Daoy (cell line): ENCODE measurements at regions not wholly inside any gene's neighbourhood (a gene's known extent, or its start where the extent isn't known, plus 50 kb on each side); places are given as distances from the start of the nearest gene placed in this dataset.

ENCODE experiments used
- DNase-seq: peaks from one replicate; pipeline ENCODE4 v3.0.0-alpha.2; 2015; ENCODE audit warnings: low read depth

GRCh38 chr7:153385502-153385901, 626.0 kb downstream of the ACTR3B start:
- DNase-seq, result no peak

- no peak for DNase-seq
Measured at GRCh38 chr7:153386556-153386955, 627.0 kb downstream of the ACTR3B start.

DNA sequence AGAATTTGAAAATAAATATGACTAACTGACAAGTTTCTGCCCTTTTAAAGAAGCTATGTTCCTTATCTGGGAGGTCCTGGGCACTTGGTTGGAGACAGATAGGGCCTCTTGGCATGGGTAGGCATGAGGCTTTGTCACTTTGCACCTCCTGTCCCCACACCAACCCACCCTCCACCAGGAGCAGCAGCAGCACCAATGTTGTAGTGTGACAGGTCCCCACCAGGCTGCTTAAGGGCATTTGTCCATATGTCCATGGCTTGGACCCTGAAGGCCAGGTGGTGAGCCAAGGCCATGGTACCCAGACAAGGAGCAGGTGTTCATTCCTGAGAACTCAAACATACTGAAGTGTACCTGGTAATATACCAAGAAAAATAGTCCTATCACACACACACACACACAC, 629.1 kb downstream of the ACTR3B start:
- DNase-seq, result no peak

- no peak for DNase-seq
Measured at GRCh38 chr7:153389261-153389660, 629.7 kb downstream of the ACTR3B start.

DNA sequence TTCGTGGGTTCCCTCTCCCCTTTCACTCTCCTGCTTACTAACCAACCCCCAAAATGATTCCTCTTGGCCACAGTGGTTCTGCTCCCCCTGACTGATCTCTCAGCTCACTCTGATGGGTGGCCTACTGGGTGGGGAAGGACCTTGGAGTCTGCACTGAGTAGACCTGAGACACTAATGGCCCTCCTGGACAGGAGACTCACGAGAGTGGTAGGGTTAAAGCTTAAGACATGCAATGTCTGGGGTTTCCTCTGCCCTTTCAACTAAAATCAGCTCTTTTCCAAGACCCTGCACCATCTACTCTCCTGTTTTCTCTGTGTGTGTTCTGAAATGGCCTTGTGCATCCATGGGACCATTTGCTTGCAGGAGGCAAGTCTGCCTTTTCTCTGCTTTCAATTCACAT, 631.4 kb downstream of the ACTR3B start:
- no peak for DNase-seq

- DNase-seq, result no peak
Measured at GRCh38 chr7:153392726-153393125, 633.2 kb downstream of the ACTR3B start.

DNA sequence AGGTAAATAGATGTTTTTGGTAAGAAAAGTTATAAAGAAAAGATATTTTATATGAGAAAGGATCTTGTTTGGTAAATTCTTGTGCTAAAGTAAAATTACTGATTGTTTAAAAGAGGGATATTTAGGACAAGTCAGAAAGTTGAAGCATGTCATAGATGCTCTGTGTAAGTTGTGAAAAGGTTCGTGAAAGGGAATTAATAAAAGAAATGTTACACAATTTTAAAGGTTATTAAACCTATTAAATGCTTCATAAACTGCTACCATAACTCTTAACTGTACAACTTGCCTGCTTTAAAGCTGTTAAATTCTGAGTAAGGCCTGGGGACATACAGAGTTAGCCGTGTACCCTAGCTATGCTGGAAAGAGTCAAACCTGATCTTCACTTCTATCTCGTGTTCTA, 634.1 kb downstream of the ACTR3B start:
- no peak for DNase-seq

DNA sequence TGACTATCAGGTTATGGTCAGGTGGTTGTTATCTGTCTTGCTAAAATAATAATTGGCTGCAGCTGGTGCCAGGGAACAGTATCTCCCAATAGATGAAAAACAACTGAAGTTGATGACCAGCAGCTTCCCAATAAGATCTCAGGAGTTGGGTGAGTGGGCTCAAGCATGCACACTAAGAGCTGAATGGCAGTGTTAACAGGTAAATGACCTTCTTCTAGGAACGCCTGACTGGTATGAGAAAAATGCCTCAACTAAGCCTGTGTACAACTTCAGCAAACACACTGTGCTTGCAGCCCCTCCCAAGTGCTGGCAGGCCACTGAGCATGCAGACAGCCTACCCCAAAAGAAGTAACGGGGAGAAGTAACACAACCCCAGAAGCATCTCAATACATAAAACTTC, 636.9 kb downstream of the ACTR3B start:
- no peak for DNase-seq

GRCh38 chr7:153397459-153397858, 637.9 kb downstream of the ACTR3B start:
- DNase-seq, result no peak

GRCh38 chr7:153397906-153398305, 638.4 kb downstream of the ACTR3B start:
- DNase-seq, result no peak

GRCh38 chr7:153398370-153398769, 638.8 kb downstream of the ACTR3B start:
- DNase-seq, result no peak

GRCh38 chr7:153398789-153399553, 639.4 kb downstream of the ACTR3B start:
- no peak for DNase-seq

GRCh38 chr7:153399554-153399940, 640.0 kb downstream of the ACTR3B start:
- no peak for DNase-seq

DNA sequence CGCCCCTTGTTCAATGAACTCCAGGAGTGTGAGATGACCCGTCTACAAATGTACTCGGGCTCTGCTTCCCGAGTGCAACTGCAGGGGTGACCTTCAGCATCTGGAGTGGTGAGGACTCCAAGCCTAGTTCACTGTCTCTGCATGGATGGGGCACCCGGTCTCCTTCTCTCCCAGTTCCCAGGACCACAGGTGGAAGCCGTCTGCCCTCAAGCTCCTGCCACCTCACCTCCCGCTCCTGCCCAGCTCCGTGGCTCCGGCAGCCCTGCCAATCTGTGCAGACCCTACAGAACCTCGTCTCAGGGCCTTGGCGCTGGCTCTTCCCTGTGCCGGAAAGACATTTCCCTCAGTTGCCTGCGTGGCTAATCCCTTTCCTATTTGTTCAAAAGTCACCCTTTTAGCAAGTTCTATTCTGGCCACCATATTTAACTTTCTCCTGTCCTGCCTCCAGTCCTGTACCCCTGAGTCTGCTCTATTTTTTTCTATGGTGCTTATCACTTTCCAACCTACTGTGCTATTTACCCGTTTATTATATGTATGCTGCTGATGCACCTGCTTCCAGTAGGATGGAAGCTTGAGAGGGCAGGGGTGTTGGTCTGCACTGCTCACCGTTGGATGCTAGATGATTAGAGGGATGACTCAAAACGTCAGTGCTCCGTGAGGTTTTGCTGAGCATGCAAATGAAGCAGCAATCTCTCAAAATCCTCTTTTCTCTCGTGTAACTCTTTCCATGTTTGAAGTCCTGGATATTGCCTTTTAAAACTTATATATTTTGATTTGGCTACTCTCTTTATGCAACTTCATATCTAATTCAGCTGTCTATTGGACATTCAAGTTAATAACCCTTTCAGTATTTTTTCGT, 641.4 kb downstream of the ACTR3B start:
- no peak for DNase-seq

GRCh38 chr7:153401795-153402720, 642.5 kb downstream of the ACTR3B start:
- peak; percentile 59 for DNase-seq

DNA sequence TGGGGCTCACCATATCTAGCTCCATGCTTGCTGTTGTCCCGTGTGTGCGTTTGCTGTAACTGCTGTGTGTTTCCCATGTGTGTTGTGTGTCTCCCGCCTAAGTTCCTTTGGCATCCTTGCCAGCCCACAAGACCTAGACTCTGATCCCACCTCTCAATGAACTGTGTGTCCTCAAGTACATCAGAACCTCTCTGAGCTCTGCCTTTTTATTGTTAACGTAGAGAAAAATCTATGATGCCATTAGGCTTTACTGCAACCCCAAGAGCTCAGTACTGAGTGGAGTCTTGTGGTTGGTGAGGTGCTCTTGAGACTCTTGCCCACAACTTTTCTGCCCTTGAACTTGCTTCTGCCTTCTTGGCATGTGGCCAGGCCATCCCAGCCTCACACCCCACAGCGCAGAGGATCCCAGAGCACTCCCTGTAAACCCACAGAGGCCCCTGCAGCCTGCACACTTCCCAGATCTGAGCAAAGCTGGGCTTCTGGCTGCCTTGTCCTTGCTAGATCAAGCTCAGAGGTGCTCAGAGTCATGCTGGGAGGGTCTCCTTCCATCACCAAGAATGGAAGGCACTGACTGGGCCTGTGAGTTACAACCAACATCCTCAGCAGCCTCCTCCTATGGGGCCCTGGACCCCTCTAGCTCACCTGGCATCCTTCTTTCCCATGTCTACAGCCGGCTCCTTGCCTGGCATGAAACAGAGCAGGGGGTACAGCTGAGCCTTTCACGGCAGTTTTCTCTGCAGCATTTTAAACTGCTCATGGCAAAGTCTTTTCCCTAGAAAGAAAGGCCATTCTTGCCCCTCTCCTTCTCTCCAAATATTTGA, 643.4 kb downstream of the ACTR3B start:
- DNase-seq, result peak; percentile 53

DNA sequence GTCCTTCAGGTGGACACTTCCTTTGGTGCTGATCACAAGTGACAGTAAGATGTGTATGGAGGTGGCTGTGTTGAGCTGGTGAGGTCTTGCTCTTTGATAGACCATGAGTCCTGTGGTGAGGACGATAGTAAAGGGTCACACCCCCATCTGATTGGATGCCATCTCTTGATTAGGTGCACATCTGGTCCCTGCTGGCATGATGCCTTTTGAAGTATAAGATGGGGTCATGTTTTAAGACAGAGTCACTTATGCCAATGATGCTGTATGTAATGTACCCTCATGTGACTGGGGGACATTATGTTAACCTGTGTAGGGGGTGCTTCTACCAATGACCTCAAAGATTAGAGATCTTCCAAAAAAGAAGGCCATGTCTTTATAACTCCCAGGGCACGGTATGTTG, 644.6 kb downstream of the ACTR3B start:
- DNase-seq, result no peak

- DNase-seq, result no peak
Measured at GRCh38 chr7:153404781-153405279, 645.3 kb downstream of the ACTR3B start.

- DNase-seq, result no peak
Measured at GRCh38 chr7:153405704-153406485, 646.3 kb upstream of the DPP6 start.

- no peak for DNase-seq
Measured at GRCh38 chr7:153406486-153406872, 645.7 kb upstream of the DPP6 start.
